H1 (cell line): ENCODE measurements at regions not wholly inside any gene's neighbourhood (a gene's known extent, or its start where the extent isn't known, plus 50 kb on each side); places are given as distances from the start of the nearest gene placed in this dataset.

Source experiments
- CTCF ChIA-PET: fragments of 300-600 bp; sonication (Branson Sonifier 250); formaldehyde crosslinking; loops from one replicate; lab custom pipeline; 2021; ENCODE audit not compliant: partially characterized antibody; lab: Charles Lee
- POLR2A ChIA-PET: fragments of 300-600 bp; sonication (Branson Sonifier 250); formaldehyde crosslinking; loops from one replicate; lab custom pipeline; 2021; ENCODE audit warnings: inconsistent platforms; ENCODE audit not compliant: partially characterized antibody; lab: Charles Lee
- DNase-seq, 2 experiments: peaks; one replicate each; pipeline versions ENCODE4 v3.0.0 to v3.0.0-alpha.2; 2010 to 2022; ENCODE audit warnings: low spot score in 2 of 2, low read depth in 1 of 2, mixed read lengths in 1 of 2
- FAIRE-seq: peaks from 2 replicates; lab custom pipeline; 2011; peaks lifted over from hg19 to GRCh38; lab: Jason Lieb, UNC
- H2AFZ ChIP-seq: 2 replicates; pipeline ENCODE4 v1.8.1; 2012; ENCODE audit warnings: low read length, inconsistent platforms
- H2AK5ac ChIP-seq: 2 replicates; pipeline ENCODE4 v1.6.1; 2013; ENCODE audit warnings: low read depth, low read length
- H2BK120ac ChIP-seq: replicated peaks from 2 replicates; pipeline ENCODE3; 2013; ENCODE audit warnings: low read depth, low read length, inconsistent platforms
- H2BK12ac ChIP-seq: 2 replicates; pipeline ENCODE4 v1.6.1; 2013; ENCODE audit warnings: low read depth, low read length
- H2BK15ac ChIP-seq: 2 replicates; pipeline ENCODE4 v1.6.1; 2013; ENCODE audit warnings: low read length
- H2BK20ac ChIP-seq: 2 replicates; pipeline ENCODE4 v1.6.1; 2013; ENCODE audit warnings: low read length
- H2BK5ac ChIP-seq: 2 replicates; pipeline ENCODE4 v1.6.1; 2013; ENCODE audit warnings: low read depth, low read length
- H3K14ac ChIP-seq: 2 replicates; pipeline ENCODE4 v1.6.1; 2013; ENCODE audit warnings: inconsistent platforms; ENCODE audit not compliant: insufficient read length
- H3K18ac ChIP-seq: 2 replicates; pipeline ENCODE4 v1.6.1; 2013; ENCODE audit warnings: low read length; ENCODE audit errors: extremely low read depth
- H3K23ac ChIP-seq: 2 replicates; pipeline ENCODE4 v1.6.1; 2013; ENCODE audit warnings: inconsistent platforms; ENCODE audit not compliant: insufficient read length
- H3K23me2 ChIP-seq: 2 replicates; pipeline ENCODE4 v1.6.1; 2013; ENCODE audit warnings: low read depth, low read length
- H3K27ac ChIP-seq: 2 replicates; pipeline ENCODE4 v1.6.1; 2011; ENCODE audit warnings: low read depth, low read length, inconsistent platforms
- H3K27me3 ChIP-seq, 4 experiments: replicated peaks in 1 of 4; 1 replicate in 1 of 4; 2 replicates in 3 of 4; pipeline versions ENCODE4 v1.6.1 to v1.8.1; 2011 to 2013; ENCODE audit warnings: low read length in 3 of 4, mild to moderate bottlenecking in 3 of 4, inconsistent platforms in 2 of 4, mixed read lengths in 2 of 4, moderate library complexity in 1 of 4; ENCODE audit not compliant: control insufficient read depth in 3 of 4, insufficient read depth in 3 of 4; ENCODE audit errors: extremely low read depth in 1 of 4
- H3K36me3 ChIP-seq, 4 experiments: 2 replicates each; pipeline versions ENCODE4 v1.6.1 to v1.8.1; 2011 to 2013; ENCODE audit warnings: mild to moderate bottlenecking in 4 of 4, low read length in 3 of 4, moderate library complexity in 2 of 4, control low read depth in 1 of 4, inconsistent platforms in 1 of 4; ENCODE audit not compliant: insufficient read depth in 4 of 4, control insufficient read depth in 2 of 4
- H3K4ac ChIP-seq: replicated peaks from 2 replicates; pipeline ENCODE3; 2013; ENCODE audit warnings: low read length, low read depth, mixed read lengths, inconsistent platforms; ENCODE audit not compliant: insufficient read length
- H3K4me1 ChIP-seq, 4 experiments: replicated peaks in 1 of 4; 1 replicate in 1 of 4; 2 replicates in 3 of 4; pipeline versions ENCODE4 v1.6.1 to v1.8.1; 2011 to 2013; ENCODE audit warnings: low read length in 3 of 4, inconsistent platforms in 2 of 4, mixed read lengths in 1 of 4; ENCODE audit not compliant: insufficient read depth in 4 of 4, control insufficient read depth in 3 of 4
- H3K4me2 ChIP-seq, 2 experiments: 2 replicates each; pipeline versions ENCODE4 v1.6.1 to v1.8.1; 2011 to 2013; ENCODE audit warnings: low read depth in 2 of 2, low read length in 2 of 2, control low read depth in 1 of 2, inconsistent platforms in 1 of 2, mild to moderate bottlenecking in 1 of 2; ENCODE audit not compliant: insufficient read depth in 1 of 2
- H3K4me3 ChIP-seq, 4 experiments: fragments of 200-600, 300-600 bp in 1 of 4; sonication (generic), shearing (Covaris generic), sonication (Bioruptor Twin) in 1 of 4; 2 replicates each; pipeline versions ENCODE4 v1.5.1 to v1.8.1; 2011 to 2016; ENCODE audit warnings: low read length in 4 of 4, low read depth in 3 of 4, control low read depth in 2 of 4, inconsistent platforms in 2 of 4, mild to moderate bottlenecking in 2 of 4, mixed read lengths in 1 of 4, moderate library complexity in 1 of 4; ENCODE audit not compliant: insufficient read depth in 2 of 4; ENCODE audit errors: extremely low read depth in 1 of 4
- H3K56ac ChIP-seq: replicated peaks from 2 replicates; pipeline ENCODE3; 2013; ENCODE audit warnings: low read depth, mild to moderate bottlenecking, mixed read lengths, low read length, inconsistent platforms; ENCODE audit not compliant: insufficient read length
- H3K79me1 ChIP-seq: 2 replicates; pipeline ENCODE4 v1.6.1; 2013; ENCODE audit warnings: low read depth, low read length, control low read depth
- H3K79me2 ChIP-seq, 2 experiments: 2 replicates each; pipeline versions ENCODE4 v1.6.1 to v1.8.1; 2012 to 2013; ENCODE audit warnings: low read length in 2 of 2, mild to moderate bottlenecking in 2 of 2, inconsistent platforms in 1 of 2; ENCODE audit not compliant: insufficient read depth in 2 of 2, control insufficient read depth in 1 of 2
- H3K9ac ChIP-seq, 4 experiments: replicated peaks in 1 of 4; 1 replicate in 1 of 4; 2 replicates in 3 of 4; pipeline versions ENCODE4 v1.6.1 to v1.8.1; 2011 to 2013; ENCODE audit warnings: low read depth in 3 of 4, low read length in 3 of 4, control low read depth in 2 of 4, mild to moderate bottlenecking in 2 of 4, moderate library complexity in 2 of 4, inconsistent platforms in 1 of 4; ENCODE audit errors: extremely low read depth in 1 of 4
- H3K9me3 ChIP-seq, 2 experiments: 2 replicates each; pipeline versions ENCODE4 v1.6.1 to v1.8.1; 2012 to 2013; ENCODE audit warnings: mild to moderate bottlenecking in 2 of 2, moderate library complexity in 2 of 2, control low read depth in 1 of 2, inconsistent platforms in 1 of 2, low read depth in 1 of 2, low read length in 1 of 2, mixed read lengths in 1 of 2; ENCODE audit not compliant: insufficient read depth in 2 of 2
- H4K20me1 ChIP-seq, 2 experiments: replicated peaks in 1 of 2; 2 replicates each; pipeline versions ENCODE3 to v1.8.1; 2011 to 2013; ENCODE audit warnings: inconsistent platforms in 2 of 2, low read length in 2 of 2, mild to moderate bottlenecking in 1 of 2; ENCODE audit not compliant: insufficient read depth in 2 of 2, control insufficient read depth in 1 of 2
- H4K5ac ChIP-seq: 2 replicates; pipeline ENCODE4 v1.6.1; 2013; ENCODE audit warnings: low read length, low read depth, mixed read lengths, inconsistent platforms; ENCODE audit not compliant: insufficient read length
- H4K8ac ChIP-seq: 2 replicates; pipeline ENCODE4 v1.8.0; 2013; ENCODE audit warnings: mild to moderate bottlenecking, moderate library complexity, low read length, inconsistent platforms; ENCODE audit not compliant: insufficient read depth; ENCODE audit errors: extremely low read depth
- H4K91ac ChIP-seq: replicated peaks from 2 replicates; pipeline ENCODE3; 2013; ENCODE audit warnings: low read length, mixed read lengths, inconsistent platforms; ENCODE audit not compliant: insufficient read length
- BRCA1 ChIP-seq: IDR thresholded peaks from 2 replicates; pipeline ENCODE4 v1.6.1; 2012; ENCODE audit warnings: low read depth, low read length, improper control_type of control experiment
- CBX5 ChIP-seq: fragments of 300-800, 300-1000 bp; sonication (generic); IDR thresholded peaks from 2 replicates; pipeline ENCODE4 v1.7.1; 2016; ENCODE audit warnings: antibody characterized with exemption, low read length, low read depth
- CEBPB ChIP-seq: IDR thresholded peaks from 2 replicates; pipeline ENCODE4 v1.6.1; 2012; ENCODE audit warnings: low read depth, low read length
- CTBP2 ChIP-seq: IDR thresholded peaks from 2 replicates; pipeline ENCODE4 v1.7.0; 2011; ENCODE audit warnings: borderline replicate concordance, mild to moderate bottlenecking, moderate library complexity, mixed read lengths, low read length; ENCODE audit not compliant: insufficient read depth, insufficient read length
- EGR1 ChIP-seq: IDR thresholded peaks from 2 replicates; pipeline ENCODE4 v1.6.1; 2011; ENCODE audit warnings: low read depth, low read length, borderline replicate concordance
- EP300 ChIP-seq, 2 experiments: IDR thresholded peaks; 1 replicate in 1 of 2; 2 replicates in 1 of 2; pipeline ENCODE4 v1.6.1; 2011 to 2012; ENCODE audit warnings: low read depth in 2 of 2, low read length in 2 of 2, mild to moderate bottlenecking in 2 of 2, borderline replicate concordance in 1 of 2, inconsistent platforms in 1 of 2, moderate library complexity in 1 of 2
- GABPA ChIP-seq: IDR thresholded peaks from 2 replicates; pipeline ENCODE4 v1.6.1; 2011; ENCODE audit warnings: mild to moderate bottlenecking, low read length, moderate library complexity, borderline replicate concordance; ENCODE audit not compliant: insufficient read depth
- HDAC2 ChIP-seq, 2 experiments: fragments of 300-600 bp in 1 of 2; sonication (generic) in 1 of 2; IDR thresholded peaks; 2 replicates each; pipeline ENCODE4 v1.6.1; 2011 to 2012; ENCODE audit warnings: low read depth in 2 of 2, low read length in 2 of 2, mild to moderate bottlenecking in 2 of 2, moderate library complexity in 2 of 2, borderline replicate concordance in 1 of 2, inconsistent platforms in 1 of 2
- KDM1A ChIP-seq: fragments of 200-600, 300-600 bp; sonication (generic); IDR thresholded peaks from 2 replicates; pipeline ENCODE4 v1.7.1; 2016; ENCODE audit warnings: mild to moderate bottlenecking, low read length, borderline replicate concordance
- NANOG ChIP-seq: IDR thresholded peaks from 2 replicates; pipeline ENCODE4 v1.6.1; 2011; ENCODE audit warnings: low read length, low read depth, mild to moderate bottlenecking, inconsistent platforms; ENCODE audit not compliant: insufficient read depth, poor library complexity, severe bottlenecking
- RFX5 ChIP-seq: IDR thresholded peaks from 2 replicates; pipeline ENCODE4 v1.6.1; 2011; ENCODE audit warnings: low read depth, low read length, improper control_type of control experiment, borderline replicate concordance
- SP1 ChIP-seq: IDR thresholded peaks from 2 replicates; pipeline ENCODE4 v1.6.1; 2011; ENCODE audit warnings: low read depth, low read length
- SRF ChIP-seq: IDR thresholded peaks from 2 replicates; pipeline ENCODE4 v1.6.1; 2011; ENCODE audit warnings: mild to moderate bottlenecking, low read depth, low read length, moderate library complexity
- ZNF274 ChIP-seq: IDR thresholded peaks from 2 replicates; pipeline ENCODE4 v1.7.0; 2012; ENCODE audit warnings: low read length, borderline replicate concordance; ENCODE audit errors: extremely low read depth
- WGBS, 2 experiments: shearing (Covaris generic) in 1 of 2; methylation state at CpG; one replicate each; pipeline versions ENCODE4 v1.1.6 to v1.1.7; 2013 to 2015; ENCODE audit warnings: low lambda C conversion rate in 2 of 2, mixed read lengths in 2 of 2, inconsistent platforms in 1 of 2, low coverage in 1 of 2, missing lambda C conversion rate in 1 of 2; ENCODE audit not compliant: insufficient replicate concordance in 2 of 2, insufficient coverage in 1 of 2, insufficient read length in 1 of 2; ENCODE audit errors: extremely low coverage in 1 of 2, missing lambda C conversion rate in 1 of 2; 5-methylcytosine and 5-hydroxymethylcytosine counted together
- TF ChIP-seq, protein P1 (sequence below): IDR thresholded peaks from 2 replicates; pipeline ENCODE4 v1.6.1; 2012; ENCODE audit warnings: inconsistent platforms

DNA sequence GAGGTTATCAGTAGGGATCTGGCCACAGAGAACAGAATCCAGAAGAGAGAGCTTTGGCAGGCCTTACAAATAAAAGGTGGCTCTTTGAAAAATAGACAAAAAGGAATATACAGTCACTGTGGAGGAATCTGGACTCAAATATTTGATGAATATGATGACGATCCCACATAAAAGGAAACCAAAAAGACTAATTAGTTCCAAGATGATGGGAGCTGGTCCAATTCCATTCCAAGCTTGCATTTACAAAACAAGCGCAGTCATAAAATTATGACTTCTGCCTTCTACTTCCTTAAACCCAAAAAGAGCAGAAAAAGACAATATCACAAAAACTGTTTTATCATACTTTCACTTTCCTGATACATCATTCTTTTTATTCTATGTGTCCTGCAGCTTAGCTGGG, 285.8 kb downstream of the DIPK2A start:
- Histone ChIP-seq H3K4me3 (no peak overlapping the region), H2AK5ac (no peak overlapping the region), H2BK12ac (no peak overlapping the region), H3K4ac (no peak overlapping the region), H3K9me3 (no peaks in the 10 kb centered on the region), H4K20me1 (no peaks in the 10 kb centered on the region), H2BK120ac (no peak overlapping the region), H3K56ac (no peak overlapping the region), H2AFZ (no peak overlapping the region), H4K8ac (no peak overlapping the region), H3K27ac (no peak overlapping the region), H4K5ac (no peak overlapping the region), H3K4me1 (no peaks in the 10 kb centered on the region), H2BK20ac (no peak overlapping the region), H3K14ac (no peak overlapping the region), H3K9ac (no peak overlapping the region), H3K23ac (no peak overlapping the region), H3K27me3 (no peaks in the 10 kb centered on the region), H3K36me3 (no peaks in the 10 kb centered on the region), H3K23me2 (no peaks in the 10 kb centered on the region), H2BK5ac (no peak overlapping the region), H2BK15ac (no peak overlapping the region), H3K18ac (no peak overlapping the region), H4K91ac (no peak overlapping the region), H3K79me2 (no peaks in the 10 kb centered on the region), H3K4me2 (no peak overlapping the region), H3K79me1 (no peaks in the 10 kb centered on the region)
- DNase-seq (no peak), FAIRE-seq (no peak)
- CTCF ChIA-PET: no interaction called here
- POLR2A ChIA-PET: no interaction called here
- 98% methylated on average over 2 of the region's 2 CpGs; no CpG with 5 or more reads in 1 of the 2 experiments for WGBS, 2 experiments
- no peak for TF ChIP-seq EGR1
- TF ChIP-seq, protein P1, sequence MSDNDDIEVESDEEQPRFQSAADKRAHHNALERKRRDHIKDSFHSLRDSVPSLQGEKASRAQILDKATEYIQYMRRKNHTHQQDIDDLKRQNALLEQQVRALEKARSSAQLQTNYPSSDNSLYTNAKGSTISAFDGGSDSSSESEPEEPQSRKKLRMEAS: no peak
- TF ChIP-seq EP300 (IDR thresholded peaks at IDR 0.05; ENCODE audit: borderline replicate concordance in 1 of 2, low read depth in 2 of 2, low read length in 2 of 2): no peak
- TF ChIP-seq KDM1A: no peak
- TF ChIP-seq NANOG: no peak
- no peak for TF ChIP-seq CBX5
- no peak for TF ChIP-seq CTBP2
- TF ChIP-seq RFX5: no peak
- TF ChIP-seq CEBPB: no peak
- no peak for TF ChIP-seq GABPA
- TF ChIP-seq ZNF274: no peak
- TF ChIP-seq SRF: no peak
- no peak for TF ChIP-seq HDAC2 (IDR thresholded peaks at IDR 0.05; ENCODE audit: borderline replicate concordance in 1 of 2, low read depth in 2 of 2, low read length in 2 of 2)
- TF ChIP-seq BRCA1: no peak
- TF ChIP-seq SP1: no peak
